ENCODE measurements at regions not wholly inside any gene's neighbourhood (a gene's known extent, or its start where the extent isn't known, plus 50 kb on each side); places are given as distances from the start of the nearest gene placed in this dataset.

DNA sequence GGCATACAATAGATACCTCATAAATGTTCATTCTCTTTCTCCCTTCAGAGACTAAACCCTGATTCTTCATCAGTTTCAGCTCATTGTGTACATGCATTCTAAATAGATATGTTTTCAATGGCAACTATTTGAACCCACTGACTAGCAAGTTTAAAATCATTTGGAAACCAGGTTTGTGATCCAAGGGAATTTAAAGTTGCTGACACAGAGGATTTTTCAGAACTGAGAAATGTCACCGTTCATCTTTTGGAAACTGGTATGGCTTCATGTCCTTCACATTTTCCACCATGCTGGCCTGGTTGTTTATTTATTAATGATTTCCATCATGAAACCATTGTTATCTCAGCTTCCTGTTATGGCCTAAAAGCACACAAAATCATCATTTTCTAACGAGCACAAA, 81.8 kb upstream of the BARHL2 start:
- Histone ChIP-seq H3K4me3 (no peak overlapping the region), H3K27me3 (no peaks in the 10 kb centered on the region), H3K27ac (no peak overlapping the region), H3K4me1 (no peaks in the 10 kb centered on the region), H3K36me3 (no peaks in the 10 kb centered on the region), H3K9me3 (no peaks in the 10 kb centered on the region)
- DNase-seq (ENCODE audit: extremely low spot score in 2 of 2) = no peak
- intact Hi-C loops (cut with DNase I) = no loop called here
- no peak for TF ChIP-seq POLR2AphosphoS5 (IDR thresholded peaks at IDR 0.05; ENCODE audit: insufficient read depth in 1 of 2, low read depth in 1 of 2)
- TF ChIP-seq, protein P1, sequence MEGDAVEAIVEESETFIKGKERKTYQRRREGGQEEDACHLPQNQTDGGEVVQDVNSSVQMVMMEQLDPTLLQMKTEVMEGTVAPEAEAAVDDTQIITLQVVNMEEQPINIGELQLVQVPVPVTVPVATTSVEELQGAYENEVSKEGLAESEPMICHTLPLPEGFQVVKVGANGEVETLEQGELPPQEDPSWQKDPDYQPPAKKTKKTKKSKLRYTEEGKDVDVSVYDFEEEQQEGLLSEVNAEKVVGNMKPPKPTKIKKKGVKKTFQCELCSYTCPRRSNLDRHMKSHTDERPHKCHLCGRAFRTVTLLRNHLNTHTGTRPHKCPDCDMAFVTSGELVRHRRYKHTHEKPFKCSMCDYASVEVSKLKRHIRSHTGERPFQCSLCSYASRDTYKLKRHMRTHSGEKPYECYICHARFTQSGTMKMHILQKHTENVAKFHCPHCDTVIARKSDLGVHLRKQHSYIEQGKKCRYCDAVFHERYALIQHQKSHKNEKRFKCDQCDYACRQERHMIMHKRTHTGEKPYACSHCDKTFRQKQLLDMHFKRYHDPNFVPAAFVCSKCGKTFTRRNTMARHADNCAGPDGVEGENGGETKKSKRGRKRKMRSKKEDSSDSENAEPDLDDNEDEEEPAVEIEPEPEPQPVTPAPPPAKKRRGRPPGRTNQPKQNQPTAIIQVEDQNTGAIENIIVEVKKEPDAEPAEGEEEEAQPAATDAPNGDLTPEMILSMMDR (IDR thresholded peaks at IDR 0.05) = no peak
- TF ChIP-seq POLR2A (IDR thresholded peaks at IDR 0.05) = no peak

DNA sequence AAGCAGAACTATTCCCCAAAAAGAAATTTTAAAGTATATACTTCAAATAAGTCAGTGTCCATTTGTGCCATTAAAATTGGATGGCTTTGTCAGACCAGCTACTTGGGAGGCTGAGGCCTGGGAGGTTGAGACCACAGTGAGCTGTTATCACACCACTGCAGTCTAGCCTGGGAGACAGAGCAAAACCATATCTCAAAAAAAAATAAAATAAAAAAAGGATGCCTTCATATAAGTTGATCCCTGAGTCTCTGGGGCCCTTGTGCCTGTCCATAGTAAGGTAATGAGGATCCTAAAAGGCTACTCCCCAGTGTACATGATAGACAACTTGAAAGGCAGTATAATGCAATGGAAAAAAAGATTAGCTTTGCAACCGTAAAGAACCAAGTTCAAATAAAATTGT, 81.2 kb upstream of the BARHL2 start:
- intact Hi-C loops (cut with DNase I) = no loop called here
- DNase-seq (ENCODE audit: extremely low spot score in 2 of 2) = no peak

DNA sequence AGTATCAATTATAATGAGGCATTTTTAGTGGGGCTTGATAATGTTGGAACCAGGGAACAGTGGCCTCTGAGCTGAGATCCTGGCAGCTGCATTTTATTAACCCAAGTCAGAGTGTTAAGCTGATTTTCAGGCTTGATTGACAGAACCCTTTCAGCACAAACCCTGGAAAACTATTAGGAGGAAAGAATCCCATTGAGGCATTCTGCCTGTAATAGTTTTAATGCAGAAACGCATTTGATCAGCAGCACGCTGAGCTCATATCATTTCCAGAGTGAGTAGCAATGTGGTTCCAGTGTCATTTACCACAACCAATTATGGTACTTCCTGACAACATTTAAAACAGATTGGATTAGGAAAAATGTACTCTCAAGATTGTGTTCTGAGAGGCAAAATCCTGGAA, 78.3 kb upstream of the BARHL2 start:
- DNase-seq (ENCODE audit: extremely low spot score in 2 of 2) = no peak
- no peaks in the 10 kb centered on the region for H3K36me3 ChIP-seq
- H3K27me3 ChIP-seq = no peaks in the 10 kb centered on the region
- no peaks in the 10 kb centered on the region for H3K9me3 ChIP-seq
- intact Hi-C loops (cut with DNase I) = no loop called here
- H3K27ac ChIP-seq = no peak overlapping the region
- H3K4me3 ChIP-seq = no peak overlapping the region
- H3K4me1 ChIP-seq = no peaks in the 10 kb centered on the region
- TF ChIP-seq POLR2A (IDR thresholded peaks at IDR 0.05) = no peak
- TF ChIP-seq, protein P1 (IDR thresholded peaks at IDR 0.05) = no peak
- TF ChIP-seq POLR2AphosphoS5 (IDR thresholded peaks at IDR 0.05; ENCODE audit: insufficient read depth in 1 of 2, low read depth in 1 of 2) = no peak

More for the DNA sequence above, 81.2 kb upstream of the BARHL2 start:
- no peaks in the 10 kb centered on the region for H3K36me3 ChIP-seq
- H3K27ac ChIP-seq = no peak overlapping the region
- TF ChIP-seq POLR2AphosphoS5 (IDR thresholded peaks at IDR 0.05; ENCODE audit: insufficient read depth in 1 of 2, low read depth in 1 of 2) = no peak
- TF ChIP-seq, protein P1 (IDR thresholded peaks at IDR 0.05) = no peak
- TF ChIP-seq POLR2A (IDR thresholded peaks at IDR 0.05) = no peak
- no peaks in the 10 kb centered on the region for H3K4me1 ChIP-seq
- H3K9me3 ChIP-seq = no peaks in the 10 kb centered on the region
- no peaks in the 10 kb centered on the region for H3K27me3 ChIP-seq
- no peak overlapping the region for H3K4me3 ChIP-seq

DNA sequence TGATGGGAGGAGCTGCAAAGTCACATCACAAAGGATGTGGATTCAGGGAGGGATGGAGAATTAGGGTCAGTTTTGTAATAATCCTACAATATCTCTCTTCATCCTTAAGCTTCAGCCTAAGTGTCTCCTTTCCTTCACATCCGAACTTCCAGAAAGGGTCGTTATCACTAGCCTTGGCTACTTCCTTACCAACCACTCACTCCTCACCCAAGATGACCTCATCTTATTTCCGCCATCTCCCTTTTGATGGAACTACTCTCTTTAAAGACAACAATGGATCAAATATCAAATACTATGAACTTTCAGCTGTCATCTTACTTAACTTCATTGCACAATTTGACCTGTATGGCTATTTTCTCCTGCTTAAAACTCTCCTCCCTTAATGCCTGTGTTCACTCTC, 69.6 kb upstream of the BARHL2 start:
- Histone ChIP-seq H3K4me1 (no peaks in the 10 kb centered on the region), H3K9me3 (no peaks in the 10 kb centered on the region), H3K27ac (no peak overlapping the region), H3K4me3 (no peak overlapping the region), H3K36me3 (no peaks in the 10 kb centered on the region), H3K27me3 (no peaks in the 10 kb centered on the region)
- no peak for DNase-seq (ENCODE audit: extremely low spot score in 2 of 2)
- intact Hi-C loops (cut with DNase I) = no loop called here
- no peak for TF ChIP-seq POLR2A (IDR thresholded peaks at IDR 0.05)

DNA sequence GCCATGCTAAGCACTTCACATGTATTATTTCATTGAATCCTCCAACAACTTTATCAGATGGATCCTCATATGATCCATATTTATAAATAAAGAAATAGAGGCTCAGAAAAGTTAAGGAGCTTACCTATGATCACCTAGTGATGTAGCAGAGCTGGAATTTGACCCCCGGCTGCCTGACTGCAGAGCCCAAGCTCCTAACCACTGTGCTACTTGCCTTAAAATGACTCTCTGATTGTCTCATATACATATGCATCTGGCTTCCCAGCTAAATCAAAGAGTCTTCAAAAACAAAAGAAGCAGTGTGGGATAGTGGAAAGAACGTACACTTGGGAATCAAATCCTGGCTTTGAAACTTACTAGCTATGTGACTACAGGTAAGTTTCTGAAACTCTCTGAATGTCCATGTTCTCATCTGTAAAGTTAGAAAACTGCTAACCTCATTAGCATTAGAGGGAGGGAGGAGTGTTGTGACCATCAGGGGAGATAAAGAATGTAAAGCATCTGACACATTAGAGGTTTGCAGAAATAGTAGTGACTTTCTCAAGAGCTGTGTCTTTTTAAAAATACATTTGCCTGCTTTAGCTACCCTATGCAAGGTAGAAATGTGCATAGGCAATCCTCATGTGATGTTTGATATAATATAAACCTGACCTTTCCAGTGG, 67.2 kb upstream of the BARHL2 start:
- Histone ChIP-seq H3K9me3 (no peaks in the 10 kb centered on the region), H3K4me1 (no peaks in the 10 kb centered on the region), H3K27ac (no peak overlapping the region), H3K36me3 (no peaks in the 10 kb centered on the region), H3K27me3 (no peaks in the 10 kb centered on the region), H3K4me3 (no peak overlapping the region)
- intact Hi-C loops (cut with DNase I) = no loop called here
- TF ChIP-seq POLR2AphosphoS5 (IDR thresholded peaks at IDR 0.05; ENCODE audit: insufficient read depth in 1 of 2, low read depth in 1 of 2) (no peak), POLR2A (IDR thresholded peaks at IDR 0.05) (no peak)
- TF ChIP-seq, protein P1 (IDR thresholded peaks at IDR 0.05) = no peak
- no peak for DNase-seq (ENCODE audit: extremely low spot score in 2 of 2)

All from vagina (tissue), 2 donors.